ENCODE measurements at regions not wholly inside any gene's neighbourhood (a gene's known extent, or its start where the extent isn't known, plus 50 kb on each side); places are given as distances from the start of the nearest gene placed in this dataset.

GRCh38 chr12:92593734-92594402 lies 108.9 kb upstream of the PLEKHG7 start:
- Histone ChIP-seq H3K36me3 (ENCODE audit: control insufficient read depth in 2 of 2, insufficient read depth in 2 of 2, low read length in 1 of 2) (no peaks in the 10 kb centered on the region), H3K4me2 (ENCODE audit: control insufficient read depth, insufficient read depth) (peak overlapping the region; percentile 60), H4K20me1 (ENCODE audit: control insufficient read depth, insufficient read depth) (no peaks in the 10 kb centered on the region), H3K9ac (ENCODE audit: control insufficient read depth, insufficient read depth, low read length) (no peak overlapping the region), H3K4me1 (ENCODE audit: control insufficient read depth, insufficient read depth, low read length) (peaks cover 15% of the 10 kb centered on the region), H2AFZ (ENCODE audit: control insufficient read depth, low read depth, low read length) (peak overlapping the region; percentile 81), H3K4me3 (no peak overlapping the region), H3K9me3 (replicated peaks; ENCODE audit: control insufficient read depth, insufficient read depth, low read length) (no peaks in the 10 kb centered on the region; the same call in 2 of the 3 replicates), H3K79me2 (ENCODE audit: control insufficient read depth, insufficient read depth, low read length) (no peaks in the 10 kb centered on the region), H3K27ac (ENCODE audit: control insufficient read depth, insufficient read depth) (peak overlapping the region; percentile 58), H3K27me3 (replicated peaks in 1 of 2; ENCODE audit: control insufficient read depth in 2 of 2, insufficient read depth in 2 of 2, low read length in 1 of 2) (no peaks in the 10 kb centered on the region)
- ChIA-PET SMC1A (ENCODE audit: uncharacterized antibody, unreplicated experiment) (interaction anchor here (1.0 to 2.8 kb wide), 12 partner anchors 11 to 782 kb away, joined by 3 to 21 read pairs (median 4); no protein-coding TSS in a partner anchor), POLR2A (interaction anchor here (0.5 to 1.2 kb wide), 4 partner anchors 14 to 99 kb away, joined by 3 to 4 read pairs (median 3); no protein-coding TSS in a partner anchor), CTCF (interaction anchor here (0.7 to 2.6 kb wide), 8 partner anchors 11 to 1212 kb away, joined by 3 to 11 read pairs (median 4); no protein-coding TSS in a partner anchor), RAD21 (ENCODE audit: unreplicated experiment) (interaction anchor here (0.8 to 1.7 kb wide), 10 partner anchors 14 to 826 kb away, joined by 3 to 7 read pairs (median 4); partner anchors contain the start of gene BTG1)
- FAIRE-seq (peak; percentile 95), DNase-seq (ENCODE audit: low read depth, low spot score) (peak; percentile 96), ATAC-seq (peak; percentile 99)
- intact Hi-C loops (cut with micrococcal nuclease; ENCODE audit: unreplicated experiment) (no loop called here), in situ Hi-C loops (cut with MboI) (no loop called here)
- 3% methylated on average over 8 of the region's 8 CpGs for WGBS (ENCODE audit: insufficient coverage, insufficient replicate concordance, low lambda C conversion rate, missing lambda C conversion rate)
- no TSS peak for BruUV-seq (replicated peaks)
- TF ChIP-seq GATAD2B (conservative IDR thresholded peaks at IDR 0.05; ENCODE audit: low read depth) (peak; percentile 48), IKZF2 (IDR thresholded peaks at IDR 0.05) (peak; percentile 67 to 80; a peak in 3 of 4 replicates), POLR2A (IDR thresholded peaks at IDR 0.05; ENCODE audit: low read depth, low read length) (peak; percentile 57; the same call in 1 of the 2 replicates), RFX5 (IDR thresholded peaks at IDR 0.05; ENCODE audit: low read depth, low read length) (no peak), ZBTB4 (CRISPR knock-in tag; IDR thresholded peaks at IDR 0.05) (no peak), BCL3 (IDR thresholded peaks at IDR 0.05; ENCODE audit: borderline replicate concordance, insufficient read depth, low read depth, low read length, poor library complexity, severe bottlenecking) (peak; percentile 68), IRF5 (IDR thresholded peaks at IDR 0.05; ENCODE audit: borderline replicate concordance) (no peak), ZNF24 (IDR thresholded peaks at IDR 0.05) (no peak), RBBP5 (conservative IDR thresholded peaks at IDR 0.05) (no peak), NKRF (conservative IDR thresholded peaks at IDR 0.05) (no peak), SREBF1 (IDR thresholded peaks at IDR 0.05; ENCODE audit: low read length) (no peak; the same call in 1 of the 2 replicates), ATF2 (IDR thresholded peaks at IDR 0.05; ENCODE audit: low read length) (peak; percentile 78; the same call in 1 of the 2 replicates), EP300 (IDR thresholded peaks at IDR 0.05; ENCODE audit: borderline replicate concordance in 1 of 2, control insufficient read depth in 1 of 2, low read depth in 2 of 2, low read length in 2 of 2) (peak; percentile 93 to 96; a peak in 3 of 4 replicates)

Data from GM12878 (cell line).